MM.1S (cell line): ENCODE measurements at regions not wholly inside any gene's neighbourhood (a gene's known extent, or its start where the extent isn't known, plus 50 kb on each side); places are given as distances from the start of the nearest gene placed in this dataset.

ENCODE experiments used
- DNase-seq: peaks from one replicate; pipeline ENCODE4 v3.0.0-alpha.2; 2015
- H2AFZ ChIP-seq: fragments of 300-600 bp; sonication (generic); 2 replicates; pipeline ENCODE4 v1.6.0; 2016; ENCODE audit warnings: antibody characterized with exemption, low read length
- H3F3A ChIP-seq: fragments of 300-600 bp; sonication (generic); 2 replicates; pipeline ENCODE4 v1.6.1; 2016; ENCODE audit warnings: mild to moderate bottlenecking, antibody characterized with exemption, low read length, moderate library complexity, mixed read lengths; ENCODE audit not compliant: insufficient read depth
- H3K27ac ChIP-seq: fragments of 300-600 bp; sonication (generic); 2 replicates; pipeline ENCODE4 v1.5.1; 2016; ENCODE audit warnings: mild to moderate bottlenecking, low read length
- H3K27me3 ChIP-seq: fragments of 300-600 bp; sonication (generic); replicated peaks from 2 replicates; pipeline ENCODE4 v1.6.0; 2016; ENCODE audit warnings: low read length; ENCODE audit not compliant: insufficient read depth
- H3K36me3 ChIP-seq: fragments of 300-600 bp; sonication (generic); replicated peaks from 2 replicates; pipeline ENCODE4 v1.6.1; 2016; ENCODE audit warnings: mild to moderate bottlenecking, low read length, mixed read lengths; ENCODE audit not compliant: insufficient read depth
- H3K4me1 ChIP-seq: fragments of 300-600 bp; sonication (generic); 2 replicates; pipeline ENCODE4 v1.6.1; 2016; ENCODE audit warnings: low read length, mixed read lengths
- H3K4me2 ChIP-seq: fragments of 300-600 bp; sonication (generic); 2 replicates; pipeline ENCODE4 v1.6.0; 2016; ENCODE audit warnings: low read depth, low read length
- H3K4me3 ChIP-seq: fragments of 300-600 bp; sonication (generic); 2 replicates; pipeline ENCODE4 v1.5.1; 2016; ENCODE audit warnings: low read length, mixed read lengths
- H3K79me2 ChIP-seq: fragments of 300-600 bp; sonication (generic); 2 replicates; pipeline ENCODE4 v1.6.1; 2016; ENCODE audit warnings: mixed run types, low read length, mixed read lengths
- H3K9ac ChIP-seq: fragments of 300-600 bp; sonication (generic); 2 replicates; pipeline ENCODE4 v1.6.1; 2016; ENCODE audit warnings: low read length, mixed read lengths
- H3K9me2 ChIP-seq: fragments of 300-600 bp; sonication (generic); replicated peaks from 2 replicates; pipeline ENCODE4 v1.6.1; 2016; ENCODE audit warnings: mild to moderate bottlenecking, low read length, mixed read lengths; ENCODE audit not compliant: insufficient read depth
- H3K9me3 ChIP-seq: fragments of 300-600 bp; sonication (generic); replicated peaks from 2 replicates; pipeline ENCODE4 v1.6.1; 2016; ENCODE audit warnings: mild to moderate bottlenecking, low read length, mixed read lengths; ENCODE audit not compliant: insufficient read depth
- H4K20me1 ChIP-seq: fragments of 300-600 bp; sonication (generic); 2 replicates; pipeline ENCODE4 v1.6.1; 2016; ENCODE audit warnings: mild to moderate bottlenecking, low read length, moderate library complexity, mixed read lengths; ENCODE audit not compliant: insufficient read depth
- CTCF ChIP-seq: fragments of 300-600 bp; sonication (generic); IDR thresholded peaks from 2 replicates; pipeline ENCODE4 v1.5.1; 2016; ENCODE audit warnings: antibody characterized with exemption, low read length, mixed read lengths
- EZH2 ChIP-seq: fragments of 300-600 bp; sonication (generic); optimal IDR thresholded peaks from 2 replicates; pipeline ENCODE3; 2017; ENCODE audit warnings: low read depth, mild to moderate bottlenecking, antibody characterized with exemption, low read length, mixed read lengths
- EZH2phosphoT487 ChIP-seq: fragments of 300-600 bp; sonication (generic); IDR thresholded peaks from 2 replicates; pipeline ENCODE4 v1.6.1; 2018; ENCODE audit warnings: antibody characterized with exemption, low read length

- TF ChIP-seq EZH2phosphoT487, result no peak
- no peak for TF ChIP-seq EZH2
- TF ChIP-seq CTCF, result no peak
- H2AFZ ChIP-seq, result no peak overlapping the region
- H4K20me1 ChIP-seq, result no peaks in the 10 kb centered on the region
- no peaks in the 10 kb centered on the region for H3K27me3 ChIP-seq
- no peaks in the 10 kb centered on the region for H3K9me2 ChIP-seq
- no peaks in the 10 kb centered on the region for H3K79me2 ChIP-seq
- H3K4me2 ChIP-seq, result no peak overlapping the region
- no peak overlapping the region for H3K4me3 ChIP-seq
- H3K9me3 ChIP-seq, result no peaks in the 10 kb centered on the region
- H3K36me3 ChIP-seq, result no peaks in the 10 kb centered on the region
- no peaks in the 10 kb centered on the region for H3F3A ChIP-seq
- H3K4me1 ChIP-seq, result no peaks in the 10 kb centered on the region
- no peak for DNase-seq
- no peak overlapping the region for H3K9ac ChIP-seq
- H3K27ac ChIP-seq, result no peak overlapping the region
Observed at GRCh38 chr18:41783065-41783818, 171.8 kb upstream of the PIK3C3 start.

- Histone ChIP-seq H3F3A (no peaks in the 10 kb centered on the region), H3K79me2 (no peaks in the 10 kb centered on the region), H3K36me3 (no peaks in the 10 kb centered on the region), H3K4me3 (no peak overlapping the region), H4K20me1 (no peaks in the 10 kb centered on the region), H3K9me3 (no peaks in the 10 kb centered on the region), H3K4me2 (no peak overlapping the region), H2AFZ (no peak overlapping the region), H3K27me3 (no peaks in the 10 kb centered on the region), H3K9me2 (no peaks in the 10 kb centered on the region), H3K27ac (no peak overlapping the region), H3K4me1 (no peaks in the 10 kb centered on the region), H3K9ac (no peak overlapping the region)
- DNase-seq, result no peak
- TF ChIP-seq EZH2phosphoT487 (no peak), CTCF (no peak), EZH2 (no peak)
Observed at GRCh38 chr18:41771973-41772372, 183.1 kb upstream of the PIK3C3 start.

DNA sequence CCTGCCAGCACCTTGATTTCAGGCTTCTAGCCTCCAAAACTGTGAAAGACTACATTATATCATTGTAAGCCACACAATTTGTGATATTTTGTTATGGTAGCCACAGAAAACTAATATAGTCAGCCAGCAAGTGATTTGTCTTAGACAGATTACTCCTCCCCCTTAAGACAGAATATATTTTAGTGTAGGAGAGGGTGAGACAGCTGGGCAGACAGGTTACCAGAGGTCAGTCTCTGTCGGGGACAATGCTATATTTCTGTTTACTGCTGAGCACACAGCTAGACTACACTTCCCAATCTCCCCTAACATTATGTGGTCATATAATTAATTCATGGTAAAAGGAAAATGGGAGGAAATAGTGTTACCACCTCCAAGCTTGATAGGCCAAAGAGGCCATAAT lies 185.8 kb upstream of the PIK3C3 start:
- Histone ChIP-seq H3K27me3 (no peaks in the 10 kb centered on the region), H3K9me2 (no peaks in the 10 kb centered on the region), H3K27ac (no peak overlapping the region), H2AFZ (no peak overlapping the region), H3K9ac (no peak overlapping the region), H3K79me2 (no peaks in the 10 kb centered on the region), H3F3A (no peaks in the 10 kb centered on the region), H3K36me3 (no peaks in the 10 kb centered on the region), H3K4me2 (no peak overlapping the region), H3K4me3 (no peak overlapping the region), H3K9me3 (no peaks in the 10 kb centered on the region), H4K20me1 (no peaks in the 10 kb centered on the region), H3K4me1 (no peaks in the 10 kb centered on the region)
- no peak for TF ChIP-seq CTCF
- no peak for TF ChIP-seq EZH2
- no peak for TF ChIP-seq EZH2phosphoT487
- DNase-seq, result no peak
